ENCODE measurements at regions not wholly inside any gene's neighbourhood (a gene's known extent, or its start where the extent isn't known, plus 50 kb on each side); places are given as distances from the start of the nearest gene placed in this dataset.
"Not testable (repeated sequence)": the region's sequence is repeated elsewhere in the genome, so short reads cannot be mapped to it uniquely, and the experiment has no call there.

GRCh38 chr16:29248940-29249318, 157.6 kb downstream of the NPIPB11 start:
- H3K36me3 ChIP-seq (ENCODE audit: insufficient read depth, low read length); H3K4me1 ChIP-seq (ENCODE audit: control insufficient read depth, insufficient read depth, low read length): not testable (repeated sequence)

GRCh38 chr16:29248306-29248939, 158.1 kb downstream of the NPIPB11 start:
- H3K36me3 ChIP-seq (ENCODE audit: insufficient read depth, low read length); H3K4me3 ChIP-seq (ENCODE audit: low read length); H3K27me3 ChIP-seq (ENCODE audit: control insufficient read depth, insufficient read depth, low read length); H3K9me3 ChIP-seq (replicated peaks; ENCODE audit: low read length); H3K4me1 ChIP-seq (ENCODE audit: control insufficient read depth, insufficient read depth, low read length); H3K4me2 ChIP-seq (ENCODE audit: low read length); H3K9ac ChIP-seq (ENCODE audit: low read depth, low read length): not testable (repeated sequence)

More at GRCh38 chr16:29248940-29249318, 157.6 kb downstream of the NPIPB11 start:
- not testable (repeated sequence) for H3K4me2 ChIP-seq (ENCODE audit: low read length); H3K27me3 ChIP-seq (ENCODE audit: control insufficient read depth, insufficient read depth, low read length); H3K9ac ChIP-seq (ENCODE audit: low read depth, low read length); H3K9me3 ChIP-seq (replicated peaks; ENCODE audit: low read length); H3K4me3 ChIP-seq (ENCODE audit: low read length)

- not testable (repeated sequence) for H3K9me3 ChIP-seq (replicated peaks; ENCODE audit: low read length); H3K4me2 ChIP-seq (ENCODE audit: low read length); H3K4me3 ChIP-seq (ENCODE audit: low read length); H3K4me1 ChIP-seq (ENCODE audit: control insufficient read depth, insufficient read depth, low read length); H3K36me3 ChIP-seq (ENCODE audit: insufficient read depth, low read length); H3K9ac ChIP-seq (ENCODE audit: low read depth, low read length)
- peaks cover 11% of the 10 kb centered on the region for H3K27me3 ChIP-seq (ENCODE audit: control insufficient read depth, insufficient read depth, low read length)
Observed at GRCh38 chr16:29246091-29246490, 160.4 kb downstream of the NPIPB11 start.

GRCh38 chr16:29237971-29238370, 168.5 kb downstream of the NPIPB11 start:
- H3K27me3 ChIP-seq (ENCODE audit: control insufficient read depth, insufficient read depth, low read length) = peaks cover 13% of the 10 kb centered on the region
- no peaks in the 10 kb centered on the region for H3K9me3 ChIP-seq (replicated peaks; ENCODE audit: low read length)
- no peaks in the 10 kb centered on the region for H3K36me3 ChIP-seq (ENCODE audit: insufficient read depth, low read length)
- no peak overlapping the region for H3K4me3 ChIP-seq (ENCODE audit: low read length)
- no peaks in the 10 kb centered on the region for H3K4me1 ChIP-seq (ENCODE audit: control insufficient read depth, insufficient read depth, low read length)
- no peak overlapping the region for H3K9ac ChIP-seq (ENCODE audit: low read depth, low read length)
- H3K4me2 ChIP-seq (ENCODE audit: low read length) = no peak overlapping the region

GRCh38 chr16:29237495-29237894, 169.0 kb downstream of the NPIPB11 start:
- not testable (repeated sequence) for H3K9ac ChIP-seq (ENCODE audit: low read depth, low read length); H3K4me1 ChIP-seq (ENCODE audit: control insufficient read depth, insufficient read depth, low read length); H3K4me3 ChIP-seq (ENCODE audit: low read length); H3K36me3 ChIP-seq (ENCODE audit: insufficient read depth, low read length); H3K9me3 ChIP-seq (replicated peaks; ENCODE audit: low read length); H3K4me2 ChIP-seq (ENCODE audit: low read length)
- peaks cover 13% of the 10 kb centered on the region for H3K27me3 ChIP-seq (ENCODE audit: control insufficient read depth, insufficient read depth, low read length)

GRCh38 chr16:29237023-29237422, 169.5 kb downstream of the NPIPB11 start:
- not testable (repeated sequence) for H3K9ac ChIP-seq (ENCODE audit: low read depth, low read length); H3K36me3 ChIP-seq (ENCODE audit: insufficient read depth, low read length); H3K9me3 ChIP-seq (replicated peaks; ENCODE audit: low read length); H3K4me2 ChIP-seq (ENCODE audit: low read length); H3K4me1 ChIP-seq (ENCODE audit: control insufficient read depth, insufficient read depth, low read length); H3K4me3 ChIP-seq (ENCODE audit: low read length)
- H3K27me3 ChIP-seq (ENCODE audit: control insufficient read depth, insufficient read depth, low read length) = peaks cover 13% of the 10 kb centered on the region

GRCh38 chr16:29235836-29236370, 170.6 kb downstream of the NPIPB11 start:
- H3K9ac ChIP-seq (ENCODE audit: low read depth, low read length); H3K4me1 ChIP-seq (ENCODE audit: control insufficient read depth, insufficient read depth, low read length); H3K27me3 ChIP-seq (ENCODE audit: control insufficient read depth, insufficient read depth, low read length): not testable (repeated sequence)

GRCh38 chr16:29234536-29235275, 171.8 kb downstream of the NPIPB11 start:
- not testable (repeated sequence) for H3K9ac ChIP-seq (ENCODE audit: low read depth, low read length); H3K9me3 ChIP-seq (replicated peaks; ENCODE audit: low read length); H3K36me3 ChIP-seq (ENCODE audit: insufficient read depth, low read length)

More at GRCh38 chr16:29235836-29236370, 170.6 kb downstream of the NPIPB11 start:
- H3K9me3 ChIP-seq (replicated peaks; ENCODE audit: low read length); H3K36me3 ChIP-seq (ENCODE audit: insufficient read depth, low read length); H3K4me3 ChIP-seq (ENCODE audit: low read length); H3K4me2 ChIP-seq (ENCODE audit: low read length): not testable (repeated sequence)

GRCh38 chr16:29233705-29234404, 172.7 kb downstream of the NPIPB11 start:
- not testable (repeated sequence) for H3K9ac ChIP-seq (ENCODE audit: low read depth, low read length); H3K4me3 ChIP-seq (ENCODE audit: low read length); H3K36me3 ChIP-seq (ENCODE audit: insufficient read depth, low read length); H3K4me2 ChIP-seq (ENCODE audit: low read length); H3K27me3 ChIP-seq (ENCODE audit: control insufficient read depth, insufficient read depth, low read length); H3K9me3 ChIP-seq (replicated peaks; ENCODE audit: low read length)
- H3K4me1 ChIP-seq (ENCODE audit: control insufficient read depth, insufficient read depth, low read length) = peaks cover 13% of the 10 kb centered on the region

More at GRCh38 chr16:29234536-29235275, 171.8 kb downstream of the NPIPB11 start:
- H3K4me1 ChIP-seq (ENCODE audit: control insufficient read depth, insufficient read depth, low read length) = peaks cover 13% of the 10 kb centered on the region
- H3K4me2 ChIP-seq (ENCODE audit: low read length); H3K27me3 ChIP-seq (ENCODE audit: control insufficient read depth, insufficient read depth, low read length); H3K4me3 ChIP-seq (ENCODE audit: low read length): not testable (repeated sequence)

GRCh38 chr16:29232811-29233704, 173.5 kb downstream of the NPIPB11 start:
- peaks cover 13% of the 10 kb centered on the region for H3K4me1 ChIP-seq (ENCODE audit: control insufficient read depth, insufficient read depth, low read length)
- no peaks in the 10 kb centered on the region for H3K9me3 ChIP-seq (replicated peaks; ENCODE audit: low read length)
- H3K27me3 ChIP-seq (ENCODE audit: control insufficient read depth, insufficient read depth, low read length) = peaks cover 6% of the 10 kb centered on the region
- H3K4me3 ChIP-seq (ENCODE audit: low read length) = no peak overlapping the region
- H3K4me2 ChIP-seq (ENCODE audit: low read length) = no peak overlapping the region
- H3K9ac ChIP-seq (ENCODE audit: low read depth, low read length) = no peak overlapping the region
- H3K36me3 ChIP-seq (ENCODE audit: insufficient read depth, low read length) = no peaks in the 10 kb centered on the region

GRCh38 chr16:29232160-29232705, 174.3 kb downstream of the NPIPB11 start:
- not testable (repeated sequence) for H3K4me2 ChIP-seq (ENCODE audit: low read length); H3K9me3 ChIP-seq (replicated peaks; ENCODE audit: low read length); H3K9ac ChIP-seq (ENCODE audit: low read depth, low read length); H3K27me3 ChIP-seq (ENCODE audit: control insufficient read depth, insufficient read depth, low read length); H3K36me3 ChIP-seq (ENCODE audit: insufficient read depth, low read length); H3K4me3 ChIP-seq (ENCODE audit: low read length)
- peaks cover 13% of the 10 kb centered on the region for H3K4me1 ChIP-seq (ENCODE audit: control insufficient read depth, insufficient read depth, low read length)
